Tongue (tissue), 1 donor: ENCODE measurements at regions not wholly inside any gene's neighbourhood (a gene's known extent, or its start where the extent isn't known, plus 50 kb on each side); places are given as distances from the start of the nearest gene placed in this dataset.
A peak's percentile ranks its signal among the peaks of the same experiment; 100 is the strongest.
"Not testable (repeated sequence)": the region's sequence is repeated elsewhere in the genome, so short reads cannot be mapped to it uniquely, and the experiment has no call there.

ENCODE experiments used
- DNase-seq: peaks from one replicate; pipeline ENCODE4 v3.0.0-alpha.2; 2015

DNA sequence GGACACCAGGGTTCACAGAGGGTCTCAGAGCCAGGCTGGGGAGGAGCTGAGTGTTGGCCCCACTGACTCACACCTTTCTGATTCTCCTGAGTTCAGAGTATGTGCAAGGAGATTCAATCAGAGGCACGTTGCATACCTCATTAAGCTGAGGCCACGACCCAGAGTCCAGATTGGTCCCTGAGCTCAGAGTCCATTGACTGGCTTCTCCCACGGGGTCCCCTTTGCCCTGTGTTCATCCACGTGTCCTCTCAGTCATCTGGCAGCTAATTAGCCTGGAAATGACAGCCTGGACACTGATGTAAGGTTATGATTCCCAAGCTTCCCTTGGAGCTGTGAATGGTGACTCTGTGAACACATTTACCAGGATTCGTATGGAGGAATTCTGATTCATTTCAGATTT is 267.2 kb downstream of the SH3BP4 start:
- DNase-seq, result no peak

DNA sequence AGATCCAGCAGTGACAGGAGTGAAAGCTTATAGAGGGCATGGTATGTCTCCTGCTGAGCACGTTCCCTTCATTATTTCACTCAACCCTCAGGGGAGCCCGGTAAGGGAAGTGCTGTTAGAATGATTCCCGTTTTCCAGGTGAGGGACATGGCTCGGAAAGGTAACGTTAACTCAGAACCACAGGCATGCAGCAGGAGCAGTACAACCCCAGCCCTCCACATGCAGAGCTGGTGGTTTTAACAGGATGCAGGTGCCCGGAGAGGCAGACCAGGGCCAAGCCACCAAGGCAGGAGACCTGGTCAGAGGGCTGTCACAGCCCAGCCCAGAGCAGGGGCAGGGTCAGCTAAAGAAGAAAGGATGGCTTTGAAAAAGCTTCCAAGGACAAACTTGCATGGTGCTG is 268.5 kb downstream of the SH3BP4 start:
- no peak for DNase-seq

DNA sequence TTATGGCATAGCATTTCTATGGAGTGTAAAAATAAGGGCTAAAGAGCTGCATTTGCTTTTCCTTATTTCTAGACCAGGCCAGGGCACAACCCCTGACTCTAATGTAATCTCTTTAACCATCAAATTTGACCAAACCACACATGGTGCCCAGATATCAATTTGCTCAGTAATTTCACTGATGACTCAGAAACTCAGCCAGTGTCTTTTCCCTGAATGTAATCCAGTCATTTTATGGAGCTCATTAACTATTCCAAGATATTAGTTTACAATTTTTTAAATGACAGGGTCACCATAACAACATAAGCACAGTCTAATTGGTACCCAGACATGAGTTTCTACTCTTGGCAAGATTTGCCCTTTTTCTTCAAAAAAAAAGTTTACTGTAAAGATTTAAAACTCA is 270.8 kb upstream of the AGAP1 start:
- DNase-seq, result no peak

DNA sequence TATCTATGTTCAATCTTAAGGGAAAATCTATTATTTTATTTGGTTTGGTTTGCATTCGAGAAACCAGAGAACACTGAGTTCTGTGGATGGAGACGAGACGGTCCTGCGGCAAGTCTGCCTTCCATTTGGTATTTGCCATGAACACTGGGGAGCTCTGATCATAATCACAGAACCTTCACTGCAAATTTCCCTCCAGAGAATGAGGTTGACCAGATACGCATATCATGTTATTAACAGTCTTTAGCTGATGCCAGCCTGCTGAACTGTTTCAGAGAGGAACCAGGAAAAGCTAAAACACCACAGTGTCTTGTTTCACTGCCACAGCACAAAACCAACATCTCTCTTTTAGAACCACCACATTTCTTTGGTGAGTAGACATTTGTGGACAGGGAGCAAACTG is 269.4 kb upstream of the AGAP1 start:
- no peak for DNase-seq

DNA sequence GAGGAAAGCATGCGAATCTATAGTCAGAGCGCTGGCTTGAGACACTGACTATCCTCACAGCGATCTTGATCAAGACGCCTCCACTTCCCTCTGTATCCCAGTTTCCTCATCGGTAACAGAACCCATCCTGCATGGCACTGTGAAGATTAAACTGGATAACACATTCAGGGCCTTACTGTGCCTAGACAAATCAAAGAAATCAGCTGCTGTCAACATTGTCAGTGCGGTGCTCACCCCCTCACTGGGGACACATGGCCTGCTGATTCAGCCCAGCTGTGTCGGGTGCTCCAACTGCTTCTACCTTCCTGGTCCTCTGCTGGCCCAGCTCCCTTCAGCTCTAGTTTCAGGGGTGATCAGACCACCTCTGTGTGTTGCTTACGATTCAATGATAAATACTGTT is 268.6 kb upstream of the AGAP1 start:
- DNase-seq, result no peak

DNA sequence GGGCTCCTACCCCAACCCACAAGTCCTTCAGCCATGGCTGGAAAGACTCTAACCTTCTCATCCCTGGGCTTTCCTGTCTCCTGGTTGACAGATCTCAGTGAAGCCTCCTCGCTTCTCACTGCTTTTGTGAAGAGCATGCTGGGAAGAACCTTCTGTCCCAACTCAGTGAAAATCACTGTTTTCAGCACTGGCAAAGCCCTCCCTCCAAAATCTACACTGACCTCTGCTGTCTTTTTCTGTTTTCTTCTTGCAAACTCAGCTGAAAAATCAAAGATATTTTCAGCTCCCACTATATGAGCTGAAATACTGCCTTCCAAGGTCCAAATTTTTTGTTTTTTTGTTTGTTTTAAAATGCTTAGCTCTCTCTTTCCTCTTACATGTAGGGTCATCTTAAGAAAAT is 266.3 kb upstream of the AGAP1 start:
- DNase-seq, result no peak

DNA sequence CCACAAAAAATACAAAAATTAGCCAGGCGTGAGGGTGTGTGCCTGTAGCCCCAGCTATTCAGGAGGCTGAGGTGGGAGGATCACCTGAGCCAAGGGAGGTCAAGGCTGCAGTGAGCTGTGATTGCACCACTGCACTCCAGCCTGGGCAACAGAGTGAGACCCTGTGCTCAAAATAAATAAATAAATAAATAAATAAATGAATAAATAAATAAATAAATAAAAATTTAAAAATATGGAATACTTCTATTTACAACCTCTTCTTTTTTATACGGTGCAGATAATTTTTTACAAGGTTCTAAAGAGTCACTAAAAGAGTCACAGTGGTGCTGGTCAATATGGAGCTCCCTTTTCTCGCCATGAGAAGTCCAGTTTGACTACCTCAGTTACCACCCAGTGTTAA is 265.4 kb upstream of the AGAP1 start:
- not testable (repeated sequence) for DNase-seq

DNA sequence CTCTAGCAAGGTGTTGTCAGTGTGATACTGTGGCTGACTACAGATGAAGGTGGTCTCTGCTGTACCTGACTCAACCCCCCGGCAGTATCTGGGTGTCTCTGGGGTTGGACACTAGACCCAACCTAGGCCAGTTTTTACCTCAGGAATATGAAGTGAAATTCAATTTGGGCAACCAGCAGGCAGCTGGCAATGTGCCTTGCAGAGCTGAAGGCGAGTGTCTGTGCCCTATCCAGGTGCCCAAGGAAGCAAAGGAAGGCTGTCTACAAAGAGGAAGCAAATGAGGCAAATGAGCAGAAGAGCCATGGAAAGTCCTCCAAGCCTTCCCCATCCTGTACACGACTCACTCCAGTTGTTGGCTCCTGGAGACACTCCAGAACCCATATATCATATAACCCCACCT is 264.6 kb upstream of the AGAP1 start:
- no peak for DNase-seq

DNA sequence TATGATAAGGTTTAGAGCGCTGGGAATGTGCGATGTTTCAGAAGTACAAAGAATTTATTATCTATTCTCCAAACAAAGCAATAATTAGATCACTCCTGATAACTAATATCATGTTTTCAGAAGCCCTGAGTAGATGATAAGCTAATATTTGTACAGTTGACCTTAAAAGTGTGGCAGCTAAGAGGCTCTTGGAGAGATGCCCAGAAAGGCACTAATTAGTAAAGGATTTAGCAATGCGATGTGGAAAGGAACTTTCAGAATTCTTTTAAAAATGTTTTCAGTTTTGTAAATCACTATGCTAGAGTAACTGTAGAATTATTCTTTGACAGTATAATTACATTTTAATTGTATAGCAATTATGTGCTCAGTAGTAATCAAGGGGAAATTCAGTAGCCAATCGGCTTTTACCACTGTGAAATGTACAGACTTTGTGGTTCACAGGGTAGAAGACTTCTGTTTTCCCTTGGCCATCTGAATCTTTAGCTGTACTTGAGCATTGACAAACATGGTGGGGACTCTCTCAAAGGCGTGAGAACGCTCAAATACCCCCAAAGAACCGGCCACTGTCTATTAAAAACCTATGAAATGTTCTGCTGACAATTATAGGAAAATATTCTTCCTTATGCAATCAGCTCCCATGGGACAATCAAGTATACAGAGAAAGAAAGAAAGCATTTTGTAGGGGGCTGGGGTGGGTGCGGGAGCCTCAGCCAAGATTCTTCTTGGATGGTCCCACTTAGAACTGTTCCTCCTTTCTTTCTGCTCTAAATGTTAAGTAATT is 262.8 kb upstream of the AGAP1 start:
- peak; percentile 49 for DNase-seq

DNA sequence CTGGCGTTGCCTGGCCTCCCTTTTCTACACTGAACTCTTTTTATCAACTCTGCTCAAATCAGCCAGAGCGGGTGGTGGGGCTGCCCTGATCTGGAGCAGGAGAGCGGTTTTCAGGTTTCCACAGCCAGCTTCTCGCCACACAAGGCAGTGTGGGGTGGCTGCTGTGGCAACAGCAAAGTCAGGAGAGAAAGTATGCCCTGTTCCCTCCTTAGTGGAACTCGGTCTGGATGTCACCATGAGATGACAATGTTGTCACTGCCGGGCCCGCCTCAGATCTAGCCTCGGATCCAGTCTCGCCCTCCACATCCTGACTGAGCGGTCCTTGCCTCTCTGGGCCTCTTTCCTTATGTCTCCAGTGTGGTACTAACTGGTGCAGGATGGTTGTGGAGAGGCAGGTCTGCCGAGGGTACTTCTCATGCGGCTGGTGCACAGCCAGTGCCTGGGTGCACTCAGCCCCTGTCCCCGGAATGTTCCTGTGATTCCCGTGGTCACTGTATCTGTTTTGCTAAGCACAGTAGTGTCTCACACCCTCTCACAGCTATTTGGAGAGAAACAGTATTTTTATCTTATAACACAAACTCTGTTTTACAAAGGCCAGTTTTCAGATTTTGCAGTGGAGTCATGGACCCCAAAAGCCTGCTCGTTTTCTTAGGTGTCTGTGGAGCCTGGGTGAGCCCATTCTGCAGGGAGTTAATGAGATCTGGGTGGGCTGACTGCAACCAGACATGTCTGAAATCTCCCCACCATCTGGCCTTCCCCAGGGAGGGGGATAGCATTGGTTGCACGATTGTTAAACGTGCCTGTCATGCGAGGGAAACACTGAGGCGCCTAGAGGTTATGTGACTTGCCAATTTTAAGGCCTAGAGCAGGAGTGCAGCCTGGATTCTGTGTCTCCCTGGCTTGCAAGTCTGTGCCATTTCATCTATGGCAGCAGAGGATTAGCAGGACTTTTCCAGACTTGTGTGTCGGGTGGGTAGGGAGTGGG is 261.1 kb upstream of the AGAP1 start:
- DNase-seq, result no peak

DNA sequence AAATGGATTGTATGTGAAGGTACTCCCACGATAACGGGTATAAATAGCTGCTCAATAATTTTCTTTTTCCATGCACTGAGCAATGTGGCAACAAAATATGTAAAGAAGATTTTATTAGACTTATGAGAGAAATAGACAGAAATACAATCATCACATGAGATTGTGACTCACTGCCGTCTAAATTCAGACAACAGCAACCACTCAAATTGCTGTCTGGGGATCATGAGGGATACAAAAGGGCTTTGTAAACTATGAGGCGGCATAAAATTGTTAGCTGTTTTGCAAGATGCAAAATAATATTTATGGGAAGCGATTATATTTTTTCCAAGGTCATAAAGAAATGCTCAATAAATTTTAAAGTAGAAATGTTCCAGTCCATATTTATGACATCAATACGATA is 259.1 kb upstream of the AGAP1 start:
- DNase-seq, result peak; percentile 54

DNA sequence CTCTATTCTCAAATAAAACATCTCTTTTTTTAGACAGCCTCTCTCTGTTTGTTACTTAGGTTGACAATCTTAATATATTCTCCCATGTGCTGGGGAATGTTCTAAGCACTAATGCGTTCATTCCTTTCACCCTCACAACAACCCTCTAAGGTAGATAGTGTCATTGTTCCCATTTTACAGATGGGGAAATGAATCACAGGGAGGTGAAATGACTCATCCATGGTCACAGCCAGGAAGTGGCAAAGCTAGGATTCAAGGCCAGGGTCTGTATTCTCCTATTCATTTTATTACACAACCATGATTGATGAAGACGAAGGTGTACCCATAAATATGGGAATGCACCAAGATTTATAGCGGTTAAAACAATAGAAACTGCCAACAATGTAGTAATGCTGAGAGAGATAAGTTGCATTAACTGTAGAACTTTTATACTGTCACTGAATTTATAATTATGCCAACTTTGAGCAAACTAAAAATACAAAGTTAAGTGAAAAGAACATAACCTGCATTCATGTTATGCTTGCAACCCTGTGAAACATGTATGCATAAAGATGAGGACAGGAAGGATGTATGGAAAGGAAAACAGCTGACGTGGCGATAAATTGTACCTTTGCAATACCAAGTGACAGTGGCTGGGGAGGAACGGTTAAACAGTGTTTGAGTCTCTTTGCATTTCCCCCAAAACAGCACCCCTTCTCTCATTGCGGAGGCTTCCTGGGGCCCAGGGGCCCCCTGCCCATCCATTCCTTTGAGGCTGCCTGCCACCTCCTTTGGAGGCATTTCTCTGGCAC is 257.7 kb upstream of the AGAP1 start:
- DNase-seq, result no peak

DNA sequence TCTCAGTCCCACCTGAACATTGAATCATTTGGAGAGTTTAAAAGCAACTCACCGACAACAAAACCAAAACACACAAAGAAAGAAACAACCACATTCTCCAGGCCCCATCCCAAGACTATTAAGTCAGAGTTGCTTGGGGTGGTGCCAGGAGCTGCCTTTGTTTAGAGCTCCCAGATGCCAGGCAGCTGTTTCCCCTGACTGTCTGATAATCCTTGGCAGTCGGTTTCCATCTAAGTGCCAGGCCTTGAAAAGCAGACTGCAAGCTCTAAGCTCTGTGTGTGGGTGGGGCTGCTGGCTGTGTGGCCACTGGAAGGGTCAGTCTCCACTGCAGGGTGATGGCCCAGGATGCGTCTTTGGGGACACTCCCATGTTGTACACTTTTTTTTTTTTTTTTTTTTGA is 255.3 kb upstream of the AGAP1 start:
- DNase-seq, result peak; percentile 97

DNA sequence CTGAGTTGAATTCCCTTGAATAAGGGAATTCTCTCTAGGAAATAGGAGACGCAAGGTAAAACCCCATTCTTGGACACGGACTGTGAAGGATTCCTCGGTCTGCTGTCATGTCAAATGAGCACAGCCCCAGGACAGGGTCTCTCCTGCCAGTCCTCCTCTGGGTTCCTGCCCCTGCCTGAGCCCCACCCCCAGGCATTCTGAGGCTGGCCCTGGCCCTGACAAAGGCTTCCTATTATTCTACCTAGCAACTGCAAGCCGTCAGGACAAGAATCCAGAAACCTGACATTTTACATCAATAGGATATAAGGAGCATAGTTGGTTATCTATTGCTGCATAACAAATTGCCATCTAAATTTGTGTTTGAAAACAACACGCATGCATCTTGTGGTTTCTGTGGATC is 253.3 kb upstream of the AGAP1 start:
- no peak for DNase-seq

DNA sequence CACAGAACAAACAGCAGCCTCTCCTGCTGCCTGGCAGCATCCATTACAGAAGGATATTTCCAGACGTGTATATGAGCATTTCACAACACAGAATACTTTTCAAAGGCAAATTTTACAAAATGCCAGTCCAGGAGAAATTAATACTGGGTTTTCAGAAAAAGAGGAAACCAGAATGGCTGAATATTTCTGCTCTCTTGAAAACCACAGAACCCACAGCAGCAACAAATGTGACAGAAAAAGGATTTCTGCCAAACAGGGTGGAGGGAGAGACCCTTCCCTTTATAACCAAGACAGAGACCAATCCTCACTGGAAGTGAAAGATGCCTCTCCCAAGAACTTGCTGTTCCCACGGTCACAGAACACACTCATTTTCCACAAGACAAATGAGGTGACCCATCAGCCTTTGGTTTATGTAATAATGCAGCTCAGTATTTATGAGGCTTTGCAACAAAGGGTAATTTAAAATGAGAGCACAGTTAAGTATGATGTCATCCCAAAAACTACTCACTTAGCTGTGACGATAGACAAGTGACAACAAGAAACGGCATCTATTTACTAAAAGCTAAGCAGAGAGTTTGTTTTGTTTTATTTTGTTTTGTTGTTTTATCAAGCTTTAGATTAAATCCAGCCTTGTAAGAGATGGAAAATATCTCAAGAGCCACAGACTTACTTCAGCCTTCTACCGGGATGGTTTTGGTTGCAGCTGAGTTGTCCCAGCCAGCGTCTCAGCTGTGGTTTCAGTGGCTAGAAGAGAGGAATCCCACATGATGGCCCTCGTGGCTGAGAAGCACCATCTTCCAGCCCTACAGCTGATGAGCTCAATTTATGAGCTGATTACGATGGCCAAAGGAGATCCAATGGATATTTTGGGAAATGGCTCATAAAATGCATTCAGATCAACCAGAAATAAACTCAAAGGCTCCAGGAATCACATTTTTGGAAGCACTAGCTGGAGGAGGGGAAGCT is 249.3 kb upstream of the AGAP1 start:
- DNase-seq, result no peak

DNA sequence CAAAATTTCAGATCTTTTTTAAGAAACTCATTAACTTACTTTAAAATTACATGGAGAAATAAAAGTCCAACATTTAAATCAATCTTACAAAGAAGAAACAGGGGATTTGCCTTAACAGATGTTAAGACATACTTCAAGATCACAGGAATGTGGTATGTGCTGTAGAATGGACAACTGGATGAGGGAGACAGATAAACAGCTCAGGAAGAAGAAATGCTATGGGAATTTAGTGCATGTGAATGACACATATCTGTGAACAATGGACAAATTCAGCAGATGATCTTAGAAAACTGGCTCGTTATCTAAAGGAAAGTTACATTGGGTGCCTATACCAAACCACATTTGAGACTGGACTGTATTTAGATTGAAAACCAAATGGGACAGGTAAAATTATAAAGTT is 246.8 kb upstream of the AGAP1 start:
- no peak for DNase-seq

DNA sequence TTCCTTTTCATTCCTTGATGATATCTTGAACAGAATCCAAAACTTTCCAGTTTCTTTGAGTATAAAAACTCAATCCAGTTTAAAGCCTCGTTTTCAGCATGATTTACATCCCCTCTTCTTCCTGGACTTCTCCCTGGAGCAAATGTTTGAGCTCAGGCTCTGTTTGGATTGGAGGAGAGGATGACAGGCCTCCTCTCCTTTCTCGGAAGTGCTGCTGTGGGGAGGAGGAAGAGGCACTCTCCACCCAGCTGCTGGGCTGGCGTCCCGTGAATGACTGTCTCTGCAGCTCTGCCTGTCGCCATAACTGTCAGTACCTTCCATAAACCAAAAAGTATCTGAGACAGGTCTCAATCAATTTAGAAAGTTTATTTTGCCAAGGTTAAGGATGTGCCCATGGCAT is 238.2 kb upstream of the AGAP1 start:
- peak; percentile 51 for DNase-seq

DNA sequence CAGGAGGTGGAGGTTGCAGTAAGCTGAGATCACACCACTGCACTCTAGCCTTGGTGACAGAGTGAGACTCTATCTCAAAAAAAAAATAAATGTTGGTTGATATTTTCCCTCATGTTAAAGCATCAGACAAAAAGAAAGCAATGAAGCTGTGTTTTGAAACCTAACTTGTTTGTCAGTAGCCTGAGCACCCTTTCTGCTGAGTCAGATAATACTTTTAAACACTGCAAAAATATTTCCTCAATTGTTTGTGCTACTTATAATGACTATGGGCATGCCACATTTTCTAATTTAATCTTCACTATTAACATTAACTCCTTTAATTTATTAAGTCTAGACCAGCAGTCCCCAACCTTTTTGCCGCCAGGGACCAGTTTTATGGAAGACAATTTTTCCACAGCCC is 236.3 kb upstream of the AGAP1 start:
- DNase-seq, result no peak

DNA sequence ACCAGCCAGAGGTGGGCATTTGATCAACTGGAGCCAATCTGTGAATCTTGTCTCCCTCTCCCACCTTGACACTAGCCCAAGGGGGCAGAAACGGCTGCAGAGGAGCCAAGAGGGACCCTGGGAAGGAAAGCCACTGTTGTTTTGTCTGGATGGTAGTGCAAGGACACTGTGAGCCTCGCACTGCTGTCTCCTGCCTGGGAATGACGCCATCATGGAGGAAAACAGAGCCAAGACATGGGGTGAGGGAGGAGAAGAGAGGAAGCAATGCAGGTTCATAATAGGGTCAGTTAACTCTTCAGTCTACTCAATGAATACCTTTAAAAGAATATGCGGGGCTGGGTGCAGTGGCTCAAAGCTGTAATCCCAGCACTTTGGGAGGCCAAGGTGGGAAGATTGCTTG is 231.1 kb upstream of the AGAP1 start:
- DNase-seq, result no peak

DNA sequence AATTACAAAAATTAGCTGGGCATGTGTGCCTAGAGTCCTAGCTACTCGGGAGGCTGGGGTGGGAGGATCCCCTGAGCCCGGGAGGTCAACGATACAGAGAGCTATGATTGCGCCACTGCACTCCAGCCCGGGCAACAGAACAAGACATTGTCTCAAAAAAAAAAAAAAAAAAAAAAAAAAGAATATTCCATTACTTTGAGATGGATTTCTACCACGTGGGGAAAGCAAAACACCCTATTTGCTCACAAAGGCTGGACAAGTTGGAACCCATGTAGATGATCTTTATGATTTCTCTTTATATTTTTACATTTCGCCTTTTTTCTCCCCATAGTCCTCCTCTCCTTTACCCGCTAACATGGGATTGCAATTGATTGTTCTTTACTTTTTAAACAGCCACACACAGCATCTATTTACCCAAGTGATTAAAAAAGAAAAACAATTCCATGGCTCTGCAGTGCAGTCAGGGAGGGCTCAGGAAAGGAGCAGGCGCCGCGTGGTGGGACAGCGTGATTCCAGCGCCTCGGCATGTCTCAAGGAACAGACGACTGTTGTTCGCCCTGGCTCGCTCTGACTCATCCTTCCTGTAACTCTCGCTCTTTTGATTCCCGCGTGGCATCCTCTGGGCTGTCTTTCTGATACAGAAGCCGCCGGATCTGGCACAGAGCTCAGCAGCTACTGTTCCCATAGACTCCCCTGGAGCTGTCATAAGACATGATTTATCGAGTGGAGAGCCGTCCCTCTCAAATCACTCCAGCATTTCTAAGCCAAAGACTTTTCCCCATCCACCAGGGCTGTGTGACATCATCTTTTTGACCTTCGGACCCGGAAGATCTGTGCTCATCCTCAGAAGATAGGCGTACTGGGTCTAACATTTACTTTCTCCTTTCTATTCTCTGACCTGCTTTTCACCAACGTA is 230.4 kb upstream of the AGAP1 start:
- DNase-seq, result peak; percentile 83
